Sigmoid colon (tissue), 4 donors: ENCODE measurements at regions not wholly inside any gene's neighbourhood (a gene's known extent, or its start where the extent isn't known, plus 50 kb on each side); places are given as distances from the start of the nearest gene placed in this dataset.

Experiments
- CTCF ChIP-seq, 4 experiments: fragments of 450-650 bp in 3 of 4; fragments of 200-600 bp in 1 of 4; IDR thresholded peaks; one replicate each; pipeline ENCODE4 v1.5.1; 2016 to 2019; ENCODE audit warnings: antibody characterized with exemption in 4 of 4, mild to moderate bottlenecking in 3 of 4, moderate library complexity in 2 of 4
- EP300 ChIP-seq, 4 donors: sonication (generic); formaldehyde crosslinking; IDR thresholded peaks; one replicate each; pipeline ENCODE4 v1.6.1; 2017; ENCODE audit warnings: antibody characterized with exemption in 4 of 4
- POLR2AphosphoS5 ChIP-seq, 4 donors: sonication (generic); formaldehyde crosslinking; IDR thresholded peaks; one replicate each; pipeline ENCODE4 v1.6.1; 2017; ENCODE audit warnings: antibody characterized with exemption in 4 of 4

GRCh38 chr12:25712169-25712568 is 159.1 kb upstream of the LMNTD1 start:
- no peak for TF ChIP-seq CTCF (IDR thresholded peaks at IDR 0.05)
- no peak for TF ChIP-seq POLR2AphosphoS5 (IDR thresholded peaks at IDR 0.05)
- TF ChIP-seq EP300 (IDR thresholded peaks at IDR 0.05) = no peak
